OCI-LY1 (cell line): ENCODE measurements at regions not wholly inside any gene's neighbourhood (a gene's known extent, or its start where the extent isn't known, plus 50 kb on each side); places are given as distances from the start of the nearest gene placed in this dataset.

Experiments used
- EZH2 ChIP-seq: fragments of 200-600 bp; sonication (generic), shearing (Covaris generic); IDR thresholded peaks from 2 replicates; pipeline ENCODE4 v1.8.0; 2017; ENCODE audit warnings: borderline replicate concordance, mixed run types, mild to moderate bottlenecking, antibody characterized with exemption, low read length, moderate library complexity, mixed read lengths
- TF ChIP-seq, protein P1 (sequence below): fragments of 200-600 bp; sonication (generic), shearing (Covaris generic); IDR thresholded peaks from 2 replicates; pipeline ENCODE4 v1.5.1; 2017; ENCODE audit warnings: mild to moderate bottlenecking, antibody characterized with exemption, low read length, moderate library complexity, mixed read lengths

DNA sequence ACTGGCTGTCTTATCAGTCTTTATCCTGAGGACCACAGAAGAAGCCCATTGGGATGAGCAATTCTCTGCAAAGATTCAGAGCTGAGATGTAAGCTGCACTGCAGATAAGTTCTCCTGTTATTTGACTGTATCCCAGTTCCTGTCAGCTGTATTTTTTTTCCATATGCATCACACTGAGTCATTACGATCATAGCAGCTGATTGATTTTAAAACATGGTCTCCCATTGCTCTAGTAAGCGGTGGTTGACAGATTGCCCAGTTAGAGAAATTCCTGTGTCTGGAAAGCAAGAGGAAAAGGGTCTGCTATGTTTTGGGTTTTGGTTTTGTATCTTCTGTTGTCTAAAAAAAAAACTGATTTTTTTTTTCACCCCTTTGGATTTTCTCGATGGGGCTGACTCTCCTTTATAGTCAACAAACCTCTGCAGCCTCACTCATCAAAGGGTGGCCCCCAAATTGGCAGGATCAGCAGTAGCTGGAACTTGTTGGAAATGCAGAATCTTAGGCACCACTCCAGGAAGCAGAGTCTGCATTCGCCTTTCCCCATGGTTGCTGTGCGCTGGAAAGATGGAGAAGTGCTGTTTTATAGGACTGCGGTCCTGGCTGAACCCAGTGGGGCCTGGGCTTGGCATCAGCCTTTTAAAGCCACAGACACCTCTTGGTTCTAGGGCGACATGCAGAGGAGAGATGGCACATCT, 220.1 kb upstream of the MPHOSPH6 start:
- TF ChIP-seq, protein P1, sequence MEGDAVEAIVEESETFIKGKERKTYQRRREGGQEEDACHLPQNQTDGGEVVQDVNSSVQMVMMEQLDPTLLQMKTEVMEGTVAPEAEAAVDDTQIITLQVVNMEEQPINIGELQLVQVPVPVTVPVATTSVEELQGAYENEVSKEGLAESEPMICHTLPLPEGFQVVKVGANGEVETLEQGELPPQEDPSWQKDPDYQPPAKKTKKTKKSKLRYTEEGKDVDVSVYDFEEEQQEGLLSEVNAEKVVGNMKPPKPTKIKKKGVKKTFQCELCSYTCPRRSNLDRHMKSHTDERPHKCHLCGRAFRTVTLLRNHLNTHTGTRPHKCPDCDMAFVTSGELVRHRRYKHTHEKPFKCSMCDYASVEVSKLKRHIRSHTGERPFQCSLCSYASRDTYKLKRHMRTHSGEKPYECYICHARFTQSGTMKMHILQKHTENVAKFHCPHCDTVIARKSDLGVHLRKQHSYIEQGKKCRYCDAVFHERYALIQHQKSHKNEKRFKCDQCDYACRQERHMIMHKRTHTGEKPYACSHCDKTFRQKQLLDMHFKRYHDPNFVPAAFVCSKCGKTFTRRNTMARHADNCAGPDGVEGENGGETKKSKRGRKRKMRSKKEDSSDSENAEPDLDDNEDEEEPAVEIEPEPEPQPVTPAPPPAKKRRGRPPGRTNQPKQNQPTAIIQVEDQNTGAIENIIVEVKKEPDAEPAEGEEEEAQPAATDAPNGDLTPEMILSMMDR, result no peak
- no peak for TF ChIP-seq EZH2
